RWPE2 (cell line): ENCODE measurements at regions not wholly inside any gene's neighbourhood (a gene's known extent, or its start where the extent isn't known, plus 50 kb on each side); places are given as distances from the start of the nearest gene placed in this dataset.
A peak's percentile ranks its signal among the peaks of the same experiment; 100 is the strongest.

Experiments
- ATAC-seq: fragments of 200-7000 bp; cut with Tn5 transposase; 3 replicates; pipeline ENCODE4 v1.9.1; 2021; ENCODE audit warnings: low read depth
- DNase-seq: peaks from one replicate; pipeline ENCODE4 v3.0.0-alpha.2; 2020; ENCODE audit warnings: low spot score
- H3K27ac ChIP-seq: fragments of 450-650 bp; 2 replicates; pipeline ENCODE4 v1.5.1; 2017; ENCODE audit warnings: mild to moderate bottlenecking; ENCODE audit not compliant: poor library complexity, severe bottlenecking
- H3K27me3 ChIP-seq: fragments of 250-450 bp; sonication (Bioruptor Pico); 2 replicates; pipeline ENCODE4 v1.5.1; 2021; ENCODE audit warnings: mild to moderate bottlenecking, moderate library complexity; ENCODE audit not compliant: insufficient read depth, poor library complexity, severe bottlenecking
- H3K36me3 ChIP-seq: fragments of 250-450 bp; sonication (Bioruptor Pico); 2 replicates; pipeline ENCODE4 v1.5.1; 2020; ENCODE audit warnings: low read depth, mild to moderate bottlenecking, moderate library complexity
- H3K4me1 ChIP-seq: fragments of 250-450 bp; sonication (Bioruptor Pico); 2 replicates; pipeline ENCODE4 v1.5.1; 2021; ENCODE audit warnings: mild to moderate bottlenecking, moderate library complexity; ENCODE audit not compliant: insufficient read depth, poor library complexity, severe bottlenecking
- H3K4me3 ChIP-seq: fragments of 250-450 bp; sonication (Bioruptor Pico); 2 replicates; pipeline ENCODE4 v1.5.1; 2021; ENCODE audit warnings: mild to moderate bottlenecking, moderate library complexity; ENCODE audit not compliant: severe bottlenecking
- H3K9me3 ChIP-seq: fragments of 250-450 bp; sonication (Bioruptor Pico); 2 replicates; pipeline ENCODE4 v1.5.1; 2021; ENCODE audit warnings: mild to moderate bottlenecking, moderate library complexity; ENCODE audit not compliant: severe bottlenecking
- TF ChIP-seq, protein P1 (sequence below): fragments of 450-650 bp; IDR thresholded peaks from one replicate; pipeline ENCODE4 v1.5.1; 2017; ENCODE audit warnings: mild to moderate bottlenecking, moderate library complexity; ENCODE audit not compliant: poor library complexity, severe bottlenecking

GRCh38 chr4:19689511-19689910 lies 562.2 kb upstream of the SLIT2 start:
- Histone ChIP-seq H3K27ac (peak overlapping the region; percentile 13), H3K4me1 (peaks cover 3% of the 10 kb centered on the region), H3K9me3 (no peaks in the 10 kb centered on the region), H3K27me3 (no peaks in the 10 kb centered on the region), H3K36me3 (no peaks in the 10 kb centered on the region), H3K4me3 (no peak overlapping the region)
- no peak for DNase-seq
- ATAC-seq: peak; percentile 67; the same call in 2 of the 3 replicates
- TF ChIP-seq, protein P1, sequence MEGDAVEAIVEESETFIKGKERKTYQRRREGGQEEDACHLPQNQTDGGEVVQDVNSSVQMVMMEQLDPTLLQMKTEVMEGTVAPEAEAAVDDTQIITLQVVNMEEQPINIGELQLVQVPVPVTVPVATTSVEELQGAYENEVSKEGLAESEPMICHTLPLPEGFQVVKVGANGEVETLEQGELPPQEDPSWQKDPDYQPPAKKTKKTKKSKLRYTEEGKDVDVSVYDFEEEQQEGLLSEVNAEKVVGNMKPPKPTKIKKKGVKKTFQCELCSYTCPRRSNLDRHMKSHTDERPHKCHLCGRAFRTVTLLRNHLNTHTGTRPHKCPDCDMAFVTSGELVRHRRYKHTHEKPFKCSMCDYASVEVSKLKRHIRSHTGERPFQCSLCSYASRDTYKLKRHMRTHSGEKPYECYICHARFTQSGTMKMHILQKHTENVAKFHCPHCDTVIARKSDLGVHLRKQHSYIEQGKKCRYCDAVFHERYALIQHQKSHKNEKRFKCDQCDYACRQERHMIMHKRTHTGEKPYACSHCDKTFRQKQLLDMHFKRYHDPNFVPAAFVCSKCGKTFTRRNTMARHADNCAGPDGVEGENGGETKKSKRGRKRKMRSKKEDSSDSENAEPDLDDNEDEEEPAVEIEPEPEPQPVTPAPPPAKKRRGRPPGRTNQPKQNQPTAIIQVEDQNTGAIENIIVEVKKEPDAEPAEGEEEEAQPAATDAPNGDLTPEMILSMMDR: no peak

DNA sequence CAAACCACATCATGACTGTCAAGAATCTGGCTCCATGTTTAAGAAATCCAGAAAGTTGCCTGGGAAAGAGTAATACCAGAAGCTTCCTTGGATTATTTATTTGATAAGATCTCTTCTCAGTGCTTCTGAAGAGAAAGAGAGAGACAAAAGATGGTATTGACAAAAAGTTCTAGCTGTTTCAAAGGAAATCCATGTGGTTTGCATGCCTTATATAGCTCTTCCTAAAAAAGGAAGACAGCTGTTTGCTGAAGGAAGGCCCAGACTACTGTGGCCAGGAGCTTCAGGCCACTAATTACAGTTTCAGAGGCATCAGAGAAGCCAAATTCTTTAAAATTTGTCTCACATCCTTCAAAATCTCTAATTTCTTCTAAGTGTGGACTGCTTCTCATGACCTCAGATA lies 565.2 kb upstream of the SLIT2 start:
- no peak for ATAC-seq
- no peaks in the 10 kb centered on the region for H3K27me3 ChIP-seq

DNA sequence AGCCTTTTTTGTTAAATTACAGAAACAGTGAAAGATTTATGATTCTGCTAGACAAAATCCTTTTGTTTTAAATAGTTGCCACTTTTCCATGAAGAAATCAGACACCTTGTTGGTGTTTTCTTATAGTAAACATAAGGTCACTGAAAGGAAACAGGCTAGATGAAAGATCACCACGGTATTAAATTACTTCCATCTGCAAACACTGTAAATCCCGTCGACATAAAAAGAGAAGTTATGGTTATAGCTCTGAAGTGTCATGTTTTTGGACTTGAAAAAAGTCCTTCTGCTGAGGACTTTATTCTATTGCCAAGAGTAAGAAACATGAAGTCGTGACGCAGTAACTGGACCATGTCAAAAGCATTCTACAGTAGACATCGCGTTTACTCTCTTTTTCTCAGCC lies 567.6 kb upstream of the SLIT2 start:
- no peaks in the 10 kb centered on the region for H3K36me3 ChIP-seq
- H3K27me3 ChIP-seq: no peaks in the 10 kb centered on the region
- H3K9me3 ChIP-seq: no peaks in the 10 kb centered on the region
- no peak overlapping the region for H3K4me3 ChIP-seq
- no peaks in the 10 kb centered on the region for H3K4me1 ChIP-seq
- ATAC-seq (no peak), DNase-seq (no peak)
- TF ChIP-seq, protein P1: no peak
- H3K27ac ChIP-seq: no peak overlapping the region

More for the DNA sequence above, 565.2 kb upstream of the SLIT2 start:
- no peak for DNase-seq
- Histone ChIP-seq H3K4me3 (no peak overlapping the region), H3K27ac (no peak overlapping the region), H3K4me1 (peaks cover 3% of the 10 kb centered on the region), H3K9me3 (no peaks in the 10 kb centered on the region), H3K36me3 (no peaks in the 10 kb centered on the region)
- TF ChIP-seq, protein P1: no peak

DNA sequence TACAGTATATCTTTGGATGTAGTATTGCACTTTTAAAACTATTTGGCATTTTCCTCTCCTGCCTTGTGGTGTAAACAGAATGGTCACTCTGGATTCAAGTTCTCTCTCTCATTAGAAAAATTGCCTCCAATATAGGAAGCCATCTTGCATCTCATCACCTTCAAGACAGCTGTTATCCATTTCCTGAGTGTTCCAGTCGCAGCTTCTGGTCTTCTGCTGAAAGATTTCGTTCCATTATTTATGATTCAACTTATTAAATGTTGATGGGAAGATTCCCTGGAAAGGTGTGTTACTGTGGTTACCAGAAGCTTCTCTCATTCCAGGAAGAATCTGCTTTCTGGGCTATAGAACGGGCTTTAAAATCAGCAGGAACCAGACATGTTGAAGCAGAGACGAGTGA lies 568.3 kb upstream of the SLIT2 start:
- Histone ChIP-seq H3K4me3 (no peak overlapping the region), H3K27ac (no peak overlapping the region), H3K36me3 (no peaks in the 10 kb centered on the region), H3K27me3 (no peaks in the 10 kb centered on the region), H3K9me3 (no peaks in the 10 kb centered on the region), H3K4me1 (no peaks in the 10 kb centered on the region)
- DNase-seq (no peak), ATAC-seq (no peak)
- TF ChIP-seq, protein P1: no peak

DNA sequence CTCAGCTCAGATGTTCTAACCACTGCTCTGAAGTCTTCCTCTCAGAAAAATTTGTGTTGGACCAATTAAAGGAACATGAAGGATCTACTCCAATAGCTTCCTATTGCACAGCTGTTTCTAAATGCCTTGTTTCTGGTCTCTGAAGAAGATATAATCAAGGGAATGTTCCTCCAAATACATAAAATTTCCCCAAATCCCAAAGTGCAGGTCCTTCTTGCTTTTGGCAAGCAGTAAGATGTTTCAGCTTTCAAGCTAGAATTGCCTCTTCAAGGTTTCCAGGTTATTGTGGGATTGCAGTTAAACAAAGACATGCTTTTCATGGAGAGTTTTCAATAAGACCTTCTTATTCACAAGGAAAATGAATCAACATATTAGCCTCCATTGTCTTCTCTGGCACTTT lies 574.5 kb upstream of the SLIT2 start:
- Histone ChIP-seq H3K9me3 (no peaks in the 10 kb centered on the region), H3K4me1 (no peaks in the 10 kb centered on the region), H3K36me3 (no peaks in the 10 kb centered on the region), H3K27ac (no peak overlapping the region), H3K27me3 (no peaks in the 10 kb centered on the region), H3K4me3 (no peak overlapping the region)
- DNase-seq: no peak
- TF ChIP-seq, protein P1: no peak
- no peak for ATAC-seq
